RWPE1 (cell line): ENCODE measurements at regions not wholly inside any gene's neighbourhood (a gene's known extent, or its start where the extent isn't known, plus 50 kb on each side); places are given as distances from the start of the nearest gene placed in this dataset.
A peak's percentile ranks its signal among the peaks of the same experiment; 100 is the strongest.

Experiments
- CTCF ChIA-PET: fragments of 350-600 bp; sonication (Branson Sonifier 250); formaldehyde crosslinking; extraction: SDS; loops from one replicate; lab custom pipeline; 2021; lab: Yijun Ruan, JAX
- POLR2A ChIA-PET: fragments of 400-600 bp; formaldehyde crosslinking; extraction: SDS; loops from one replicate; lab custom pipeline; 2020; ENCODE audit warnings: antibody characterized with exemption; ENCODE audit not compliant: low non-redundant PET; lab: Yijun Ruan, JAX
- DNase-seq: peaks from one replicate; pipeline ENCODE4 v3.0.0; 2012; ENCODE audit warnings: low spot score
- H3K27ac ChIP-seq: fragments of 450-650 bp; 2 replicates; pipeline ENCODE4 v1.5.1; 2017
- TF ChIP-seq, protein P1 (sequence below): fragments of 450-650 bp; conservative IDR thresholded peaks from 2 replicates; pipeline ENCODE4 v1.5.1; 2017; ENCODE audit warnings: low read depth, mild to moderate bottlenecking

GRCh38 chr1:21365036-21365435, 74.8 kb upstream of the ECE1 start:
- TF ChIP-seq, protein P1, sequence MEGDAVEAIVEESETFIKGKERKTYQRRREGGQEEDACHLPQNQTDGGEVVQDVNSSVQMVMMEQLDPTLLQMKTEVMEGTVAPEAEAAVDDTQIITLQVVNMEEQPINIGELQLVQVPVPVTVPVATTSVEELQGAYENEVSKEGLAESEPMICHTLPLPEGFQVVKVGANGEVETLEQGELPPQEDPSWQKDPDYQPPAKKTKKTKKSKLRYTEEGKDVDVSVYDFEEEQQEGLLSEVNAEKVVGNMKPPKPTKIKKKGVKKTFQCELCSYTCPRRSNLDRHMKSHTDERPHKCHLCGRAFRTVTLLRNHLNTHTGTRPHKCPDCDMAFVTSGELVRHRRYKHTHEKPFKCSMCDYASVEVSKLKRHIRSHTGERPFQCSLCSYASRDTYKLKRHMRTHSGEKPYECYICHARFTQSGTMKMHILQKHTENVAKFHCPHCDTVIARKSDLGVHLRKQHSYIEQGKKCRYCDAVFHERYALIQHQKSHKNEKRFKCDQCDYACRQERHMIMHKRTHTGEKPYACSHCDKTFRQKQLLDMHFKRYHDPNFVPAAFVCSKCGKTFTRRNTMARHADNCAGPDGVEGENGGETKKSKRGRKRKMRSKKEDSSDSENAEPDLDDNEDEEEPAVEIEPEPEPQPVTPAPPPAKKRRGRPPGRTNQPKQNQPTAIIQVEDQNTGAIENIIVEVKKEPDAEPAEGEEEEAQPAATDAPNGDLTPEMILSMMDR = no peak
- ChIA-PET CTCF (interaction anchor here (0.6 to 1.2 kb wide), 4 partner anchors 95 to 1015 kb away, joined by 3 to 7 read pairs (median 4); no protein-coding TSS in a partner anchor), POLR2A (no interaction called here)
- no peak overlapping the region for H3K27ac ChIP-seq
- DNase-seq = no peak

GRCh38 chr1:21362096-21362495, 71.8 kb upstream of the ECE1 start:
- ChIA-PET POLR2A (no interaction called here), CTCF (no interaction called here)
- DNase-seq = no peak
- TF ChIP-seq, protein P1 = no peak
- H3K27ac ChIP-seq = no peak overlapping the region

DNA sequence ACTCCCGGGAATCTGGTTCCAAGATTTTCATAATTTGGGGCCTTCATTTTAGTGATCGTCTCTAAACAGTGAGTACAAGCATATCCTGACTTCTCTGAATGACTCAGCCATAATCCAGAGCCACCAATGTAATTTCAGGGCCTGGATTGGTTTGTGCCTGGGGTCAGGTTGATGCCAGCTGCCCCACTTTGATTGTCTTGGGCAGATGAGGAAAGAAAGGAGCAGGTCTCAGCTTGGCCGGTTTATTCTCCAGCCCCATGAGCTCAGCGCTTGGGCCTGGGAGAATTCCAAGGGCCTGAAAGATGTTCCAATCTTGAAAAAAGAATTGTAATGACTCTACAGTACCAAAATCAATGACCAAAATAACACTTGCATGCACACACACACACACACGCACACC, 71.2 kb upstream of the ECE1 start:
- POLR2A ChIA-PET = no interaction called here
- TF ChIP-seq, protein P1 = no peak
- DNase-seq = no peak
- CTCF ChIA-PET = interaction anchor here (0.5 to 0.6 kb wide), 2 partner anchors 110 to 267 kb away, joined by 4 read pairs; no protein-coding TSS in a partner anchor
- peak overlapping the region; percentile 47 for H3K27ac ChIP-seq

GRCh38 chr1:21357161-21357560, 66.9 kb upstream of the ECE1 start:
- CTCF ChIA-PET = interaction anchor here (2.0 kb wide), 1 partner anchor 11 kb away, joined by 6 read pairs; no protein-coding TSS in a partner anchor
- H3K27ac ChIP-seq = no peak overlapping the region
- TF ChIP-seq, protein P1 = no peak
- POLR2A ChIA-PET = no interaction called here
- no peak for DNase-seq

DNA sequence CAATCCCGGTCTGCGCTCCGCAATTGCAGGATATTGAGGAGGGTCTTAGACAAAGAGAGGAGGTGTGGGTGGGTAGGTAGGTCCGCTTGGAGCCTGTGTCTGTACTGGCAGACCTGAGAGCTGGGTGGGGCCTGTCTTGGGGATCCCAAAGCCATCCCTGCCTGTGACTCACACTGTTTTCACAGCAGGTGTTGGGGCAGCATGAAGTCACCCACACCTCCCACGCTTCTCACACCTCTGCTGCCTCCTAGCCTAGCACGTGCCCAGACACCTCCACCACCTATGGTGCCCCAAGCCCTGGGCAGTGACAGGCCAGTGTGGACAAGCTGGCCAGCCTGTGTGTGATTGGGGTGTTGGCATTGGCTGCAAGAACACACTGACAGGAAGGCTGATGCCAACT, 65.7 kb upstream of the ECE1 start:
- TF ChIP-seq, protein P1 = no peak
- ChIA-PET POLR2A (no interaction called here), CTCF (interaction anchor here (1.0 to 2.0 kb wide), 2 partner anchors 13 to 101 kb away, joined by 4 to 6 read pairs; no protein-coding TSS in a partner anchor)
- no peak overlapping the region; the same call in 1 of the 2 replicates for H3K27ac ChIP-seq
- no peak for DNase-seq

DNA sequence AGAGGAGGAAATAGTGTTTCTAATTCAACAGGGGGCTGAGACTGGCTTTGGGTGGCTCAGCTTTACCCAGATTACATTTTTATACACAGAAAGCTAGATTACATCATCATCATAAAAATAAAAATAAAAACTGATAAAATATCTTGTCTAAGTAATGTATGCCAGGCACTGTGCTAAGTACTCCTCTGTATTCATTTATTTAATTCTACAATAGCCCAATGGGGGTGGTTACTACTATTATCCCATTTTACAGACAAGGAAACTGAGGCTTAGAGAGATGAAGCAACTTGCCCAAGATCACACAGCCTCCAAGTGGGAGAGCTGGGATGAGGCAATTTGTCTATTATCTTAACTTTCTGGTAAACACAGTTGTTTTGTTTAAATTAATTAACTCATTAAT, 62.3 kb upstream of the ECE1 start:
- TF ChIP-seq, protein P1 = no peak
- no peak for DNase-seq
- POLR2A ChIA-PET = interaction anchor here (0.8 kb wide), 1 partner anchor 8 kb away, joined by 8 read pairs; no protein-coding TSS in a partner anchor
- CTCF ChIA-PET = interaction anchor here (0.8 to 1.3 kb wide), 2 partner anchors 16 to 118 kb away, joined by 3 to 5 read pairs; no protein-coding TSS in a partner anchor
- no peak overlapping the region for H3K27ac ChIP-seq
